Prostate gland (tissue), 2 donors: ENCODE measurements at regions not wholly inside any gene's neighbourhood (a gene's known extent, or its start where the extent isn't known, plus 50 kb on each side); places are given as distances from the start of the nearest gene placed in this dataset.

Source experiments
- POLR2AphosphoS5 ChIP-seq: sonication (generic); formaldehyde crosslinking; IDR thresholded peaks from one replicate; pipeline ENCODE4 v1.6.1; 2017; ENCODE audit warnings: antibody characterized with exemption
- TF ChIP-seq, protein P1 (sequence below), 4 experiments: fragments of 200-600 bp in 2 of 4; fragments of 450-650 bp in 2 of 4; sonication (generic) in 2 of 4; IDR thresholded peaks; 1 replicate in 3 of 4; 2 replicates in 1 of 4; pipeline ENCODE4 v1.5.1; 2016 to 2019; ENCODE audit warnings: antibody characterized with exemption in 4 of 4, mild to moderate bottlenecking in 2 of 4, moderate library complexity in 2 of 4

DNA sequence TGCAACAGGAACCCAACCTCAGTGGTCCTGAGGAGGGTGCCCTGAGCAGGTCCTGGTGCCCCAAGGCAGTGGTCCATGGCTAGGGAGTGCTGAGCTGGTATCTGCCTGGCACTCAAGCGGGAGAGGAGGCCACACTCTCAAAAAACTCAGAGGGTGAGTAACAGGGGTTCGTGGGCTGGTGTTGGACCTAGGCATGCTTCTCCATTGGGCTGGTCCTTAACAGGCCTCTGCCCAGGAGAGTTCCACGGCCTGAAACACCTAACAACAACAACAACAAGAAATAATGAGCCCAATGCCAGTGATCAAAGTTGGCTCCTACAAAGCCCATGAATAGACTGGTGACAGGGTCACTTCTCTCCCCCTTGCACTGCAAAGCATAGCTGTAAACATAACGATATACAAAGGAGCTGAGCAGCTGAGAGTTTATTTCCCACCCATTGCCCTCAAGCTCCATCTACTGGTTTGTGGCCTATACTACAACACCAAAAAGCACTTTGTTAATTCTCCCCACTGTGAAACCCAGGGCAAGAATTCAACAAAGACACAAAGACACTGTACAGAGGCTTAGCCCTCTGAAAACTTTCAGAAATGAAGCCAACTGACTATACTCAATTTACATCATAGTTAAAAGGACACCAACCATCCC, 736.1 kb upstream of the ADGRL3 start:
- TF ChIP-seq, protein P1, sequence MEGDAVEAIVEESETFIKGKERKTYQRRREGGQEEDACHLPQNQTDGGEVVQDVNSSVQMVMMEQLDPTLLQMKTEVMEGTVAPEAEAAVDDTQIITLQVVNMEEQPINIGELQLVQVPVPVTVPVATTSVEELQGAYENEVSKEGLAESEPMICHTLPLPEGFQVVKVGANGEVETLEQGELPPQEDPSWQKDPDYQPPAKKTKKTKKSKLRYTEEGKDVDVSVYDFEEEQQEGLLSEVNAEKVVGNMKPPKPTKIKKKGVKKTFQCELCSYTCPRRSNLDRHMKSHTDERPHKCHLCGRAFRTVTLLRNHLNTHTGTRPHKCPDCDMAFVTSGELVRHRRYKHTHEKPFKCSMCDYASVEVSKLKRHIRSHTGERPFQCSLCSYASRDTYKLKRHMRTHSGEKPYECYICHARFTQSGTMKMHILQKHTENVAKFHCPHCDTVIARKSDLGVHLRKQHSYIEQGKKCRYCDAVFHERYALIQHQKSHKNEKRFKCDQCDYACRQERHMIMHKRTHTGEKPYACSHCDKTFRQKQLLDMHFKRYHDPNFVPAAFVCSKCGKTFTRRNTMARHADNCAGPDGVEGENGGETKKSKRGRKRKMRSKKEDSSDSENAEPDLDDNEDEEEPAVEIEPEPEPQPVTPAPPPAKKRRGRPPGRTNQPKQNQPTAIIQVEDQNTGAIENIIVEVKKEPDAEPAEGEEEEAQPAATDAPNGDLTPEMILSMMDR (IDR thresholded peaks at IDR 0.05) = no peak
- no peak for TF ChIP-seq POLR2AphosphoS5
